Forelimb muscle (tissue), 1 donor: ENCODE measurements at regions not wholly inside any gene's neighbourhood (a gene's known extent, or its start where the extent isn't known, plus 50 kb on each side); places are given as distances from the start of the nearest gene placed in this dataset.

Source experiments
- DNase-seq: peaks from one replicate; pipeline ENCODE4 v3.0.0-alpha.2; 2013; ENCODE audit warnings: low read depth

GRCh38 chr13:100855151-100855550, 180.6 kb upstream of the TMTC4 start:
- no peak for DNase-seq

- DNase-seq = no peak
Observed at GRCh38 chr13:100854006-100854405, 179.4 kb upstream of the TMTC4 start.

GRCh38 chr13:100853434-100853833, 178.8 kb upstream of the TMTC4 start:
- DNase-seq = no peak

- DNase-seq = no peak
Observed at GRCh38 chr13:100852146-100852545, 177.6 kb upstream of the TMTC4 start.

GRCh38 chr13:100848304-100848703, 173.7 kb upstream of the TMTC4 start:
- no peak for DNase-seq

GRCh38 chr13:100845128-100845757, 170.6 kb upstream of the TMTC4 start:
- DNase-seq = no peak

GRCh38 chr13:100842136-100842535, 167.5 kb upstream of the TMTC4 start:
- no peak for DNase-seq

GRCh38 chr13:100838387-100838786, 163.8 kb upstream of the TMTC4 start:
- DNase-seq = no peak

- no peak for DNase-seq
Observed at GRCh38 chr13:100837631-100838030, 163.0 kb upstream of the TMTC4 start.

- no peak for DNase-seq
Observed at GRCh38 chr13:100836711-100837110, 162.1 kb upstream of the TMTC4 start.

- DNase-seq = no peak
Observed at GRCh38 chr13:100835695-100836094, 161.1 kb upstream of the TMTC4 start.

- DNase-seq = no peak
Observed at GRCh38 chr13:100833427-100833826, 158.8 kb upstream of the TMTC4 start.

- DNase-seq = no peak
Observed at GRCh38 chr13:100828226-100828625, 153.6 kb upstream of the TMTC4 start.

GRCh38 chr13:100827489-100828176, 153.0 kb upstream of the TMTC4 start:
- no peak for DNase-seq

GRCh38 chr13:100826441-100826840, 151.8 kb upstream of the TMTC4 start:
- DNase-seq = no peak

GRCh38 chr13:100825557-100825956, 151.0 kb upstream of the TMTC4 start:
- DNase-seq = no peak

- no peak for DNase-seq
Observed at GRCh38 chr13:100824366-100824765, 149.8 kb upstream of the TMTC4 start.

- no peak for DNase-seq
Observed at GRCh38 chr13:100823448-100823847, 148.9 kb upstream of the TMTC4 start.

GRCh38 chr13:100822871-100823443, 148.4 kb upstream of the TMTC4 start:
- no peak for DNase-seq

- DNase-seq = no peak
Observed at GRCh38 chr13:100818711-100819110, 144.1 kb upstream of the TMTC4 start.

- DNase-seq = no peak
Observed at GRCh38 chr13:100817928-100818327, 143.3 kb upstream of the TMTC4 start.

- no peak for DNase-seq
Observed at GRCh38 chr13:100815476-100816046, 141.0 kb upstream of the TMTC4 start.
